ENCODE measurements at regions not wholly inside any gene's neighbourhood (a gene's known extent, or its start where the extent isn't known, plus 50 kb on each side); places are given as distances from the start of the nearest gene placed in this dataset.
A peak's percentile ranks its signal among the peaks of the same experiment; 100 is the strongest.

- H3K4me3 ChIP-seq (ENCODE audit: low read length): no peak overlapping the region
- peak; percentile 69 for DNase-seq (ENCODE audit: low read depth)
- no peak for TF ChIP-seq CTCF (IDR thresholded peaks at IDR 0.05; ENCODE audit: insufficient read depth, low read depth, low read length, missing control alignments)
Observed at GRCh38 chr4:100306018-100306417, 115.8 kb upstream of the DDIT4L start.

- H3K4me3 ChIP-seq (ENCODE audit: low read length): no peak overlapping the region
- DNase-seq (ENCODE audit: low read depth): no peak
- TF ChIP-seq CTCF (IDR thresholded peaks at IDR 0.05; ENCODE audit: insufficient read depth, low read depth, low read length, missing control alignments): no peak
Observed at GRCh38 chr4:100302061-100303026, 112.1 kb upstream of the DDIT4L start.

- no peak for TF ChIP-seq CTCF (IDR thresholded peaks at IDR 0.05; ENCODE audit: insufficient read depth, low read depth, low read length, missing control alignments)
- H3K4me3 ChIP-seq (ENCODE audit: low read length): no peak overlapping the region
- peak; percentile 63 for DNase-seq (ENCODE audit: low read depth)
Observed at GRCh38 chr4:100299046-100299840, 109.0 kb upstream of the DDIT4L start.

- H3K4me3 ChIP-seq (ENCODE audit: low read length): no peak overlapping the region
- DNase-seq (ENCODE audit: low read depth): peak; percentile 24
- TF ChIP-seq CTCF (IDR thresholded peaks at IDR 0.05; ENCODE audit: insufficient read depth, low read depth, low read length, missing control alignments): no peak
Observed at GRCh38 chr4:100295792-100296191, 105.5 kb upstream of the DDIT4L start.

GRCh38 chr4:100294356-100294755, 104.1 kb upstream of the DDIT4L start:
- no peak for DNase-seq (ENCODE audit: low read depth)
- H3K4me3 ChIP-seq (ENCODE audit: low read length): no peak overlapping the region
- no peak for TF ChIP-seq CTCF (IDR thresholded peaks at IDR 0.05; ENCODE audit: insufficient read depth, low read depth, low read length, missing control alignments)

GRCh38 chr4:100290585-100290984, 100.3 kb upstream of the DDIT4L start:
- DNase-seq (ENCODE audit: low read depth): peak; percentile 75
- H3K4me3 ChIP-seq (ENCODE audit: low read length): no peak overlapping the region
- no peak for TF ChIP-seq CTCF (IDR thresholded peaks at IDR 0.05; ENCODE audit: insufficient read depth, low read depth, low read length, missing control alignments)

Data from epithelial cell of esophagus (primary cell).